ENCODE measurements at regions not wholly inside any gene's neighbourhood (a gene's known extent, or its start where the extent isn't known, plus 50 kb on each side); places are given as distances from the start of the nearest gene placed in this dataset.

- Histone ChIP-seq H3K9ac (ENCODE audit: low read depth, low read length) (no peak overlapping the region), H2BK120ac (ENCODE audit: low read depth, low read length) (no peak overlapping the region), H3K4ac (ENCODE audit: low read depth, low read length) (no peak overlapping the region), H3K27me3 (ENCODE audit: control insufficient read depth, insufficient read depth, low read length) (no peaks in the 10 kb centered on the region), H3K36me3 (ENCODE audit: control insufficient read depth, insufficient read depth, low read length) (no peaks in the 10 kb centered on the region), H3K9me1 (ENCODE audit: insufficient read depth, low read length) (no peaks in the 10 kb centered on the region), H2AFZ (replicated peaks; ENCODE audit: low read length, poor library complexity) (no peak overlapping the region), H4K20me1 (ENCODE audit: insufficient read depth, low read length) (no peaks in the 10 kb centered on the region), H2AK9ac (replicated peaks; ENCODE audit: low read depth, low read length, poor library complexity) (no peak overlapping the region), H3K4me1 (ENCODE audit: control insufficient read depth, insufficient read depth, low read length) (no peaks in the 10 kb centered on the region), H2BK15ac (ENCODE audit: low read depth, low read length) (no peak overlapping the region), H3K27ac (ENCODE audit: insufficient read depth, low read length) (no peak overlapping the region), H4K5ac (ENCODE audit: low read depth, low read length) (no peak overlapping the region), H3K9me3 (ENCODE audit: control insufficient read depth, insufficient read depth, low read length) (peaks cover 51% of the 10 kb centered on the region), H3K4me3 (ENCODE audit: insufficient read depth, low read depth, low read length) (no peak overlapping the region), H4K91ac (ENCODE audit: insufficient read depth, low read depth, low read length) (no peak overlapping the region), H3K18ac (ENCODE audit: low read depth, low read length) (no peak overlapping the region), H3K4me2 (ENCODE audit: low read depth, low read length) (no peak overlapping the region), H3K14ac (replicated peaks; ENCODE audit: low read depth, low read length) (no peak overlapping the region), H3K23ac (ENCODE audit: low read depth, low read length) (no peak overlapping the region), H3K79me1 (ENCODE audit: low read depth in 1 of 2, low read length in 2 of 2) (no peaks in the 10 kb centered on the region), H2BK5ac (ENCODE audit: low read depth, low read length, poor library complexity, severe bottlenecking) (no peak overlapping the region), H4K8ac (ENCODE audit: low read depth in 2 of 2, low read length in 2 of 2) (no peak overlapping the region), H2AK5ac (ENCODE audit: low read depth, low read length) (no peak overlapping the region), H3K56ac (ENCODE audit: extremely low read depth, insufficient read depth, low read length) (no peak overlapping the region), H2BK20ac (ENCODE audit: low read depth, low read length) (no peak overlapping the region)
- TF ChIP-seq POLR2A (IDR thresholded peaks at IDR 0.05; ENCODE audit: low read depth, low read length) (no peak), CHD1 (IDR thresholded peaks at IDR 0.05; ENCODE audit: low read depth, low read length) (no peak), USF2 (IDR thresholded peaks at IDR 0.05; ENCODE audit: low read depth, low read length) (no peak), MAFK (IDR thresholded peaks at IDR 0.05; ENCODE audit: low read depth, low read length) (no peak), FOS (IDR thresholded peaks at IDR 0.05; ENCODE audit: low read depth, low read length) (no peak), SMC3 (IDR thresholded peaks at IDR 0.05; ENCODE audit: low read depth, low read length) (no peak), RFX5 (IDR thresholded peaks at IDR 0.05; ENCODE audit: low read depth, low read length) (no peak)
- in situ Hi-C loops (cut with MboI; ENCODE audit: low sequenced_read_pairs) (no loop called here), intact Hi-C loops (cut with micrococcal nuclease) (no loop called here), dilution Hi-C loops (cut with HindIII; ENCODE audit: low sequenced_read_pairs, unreplicated experiment) (no loop called here)
- BruUV-seq (replicated peaks) = no TSS peak
- DNase-seq = no peak
- ATAC-seq (ENCODE audit: low read depth) = no peak
- ChIA-PET POLR2A (ENCODE audit: unreplicated experiment) (no interaction called here), CTCF (interaction anchor here (1.0 kb wide), 1 partner anchor 9 kb away, joined by 3 read pairs; no protein-coding TSS in a partner anchor)
- WGBS, 2 experiments (ENCODE audit: extremely low coverage in 2 of 2, insufficient read length in 1 of 2) = 84% methylated on average over 2 of the region's 2 CpGs; no CpG with 5 or more reads in 1 of the 2 experiments
Observed at GRCh38 chr2:16222326-16222725, 282.0 kb downstream of the MYCN start.

Data from IMR-90 (cell line).